ENCODE measurements at regions not wholly inside any gene's neighbourhood (a gene's known extent, or its start where the extent isn't known, plus 50 kb on each side); places are given as distances from the start of the nearest gene placed in this dataset.

- TF ChIP-seq, protein P1, sequence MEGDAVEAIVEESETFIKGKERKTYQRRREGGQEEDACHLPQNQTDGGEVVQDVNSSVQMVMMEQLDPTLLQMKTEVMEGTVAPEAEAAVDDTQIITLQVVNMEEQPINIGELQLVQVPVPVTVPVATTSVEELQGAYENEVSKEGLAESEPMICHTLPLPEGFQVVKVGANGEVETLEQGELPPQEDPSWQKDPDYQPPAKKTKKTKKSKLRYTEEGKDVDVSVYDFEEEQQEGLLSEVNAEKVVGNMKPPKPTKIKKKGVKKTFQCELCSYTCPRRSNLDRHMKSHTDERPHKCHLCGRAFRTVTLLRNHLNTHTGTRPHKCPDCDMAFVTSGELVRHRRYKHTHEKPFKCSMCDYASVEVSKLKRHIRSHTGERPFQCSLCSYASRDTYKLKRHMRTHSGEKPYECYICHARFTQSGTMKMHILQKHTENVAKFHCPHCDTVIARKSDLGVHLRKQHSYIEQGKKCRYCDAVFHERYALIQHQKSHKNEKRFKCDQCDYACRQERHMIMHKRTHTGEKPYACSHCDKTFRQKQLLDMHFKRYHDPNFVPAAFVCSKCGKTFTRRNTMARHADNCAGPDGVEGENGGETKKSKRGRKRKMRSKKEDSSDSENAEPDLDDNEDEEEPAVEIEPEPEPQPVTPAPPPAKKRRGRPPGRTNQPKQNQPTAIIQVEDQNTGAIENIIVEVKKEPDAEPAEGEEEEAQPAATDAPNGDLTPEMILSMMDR (IDR thresholded peaks at IDR 0.05): no peak
- TF ChIP-seq POLR2A (IDR thresholded peaks at IDR 0.05): no peak
- H3K36me3 ChIP-seq: no peaks in the 10 kb centered on the region
- peaks cover 0 to 5% (median 0%) of the 10 kb centered on the region in 4 donors for H3K4me1 ChIP-seq
- DNase-seq: no peak
- no peaks in the 10 kb centered on the region for H3K27me3 ChIP-seq
- no peak overlapping the region for H3K4me3 ChIP-seq
- no peaks in the 10 kb centered on the region for H3K9me3 ChIP-seq
- H3K27ac ChIP-seq: no peak overlapping the region
Measured at GRCh38 chr6:53983301-53983700, 127.9 kb upstream of the MLIP start.

- Histone ChIP-seq H3K27ac (no peak overlapping the region), H3K9me3 (no peaks in the 10 kb centered on the region), H3K4me3 (no peak overlapping the region), H3K27me3 (no peaks in the 10 kb centered on the region), H3K4me1 (peaks cover 0 to 8% (median 0%) of the 10 kb centered on the region in 4 donors), H3K36me3 (no peaks in the 10 kb centered on the region)
- DNase-seq: no peak
- TF ChIP-seq, protein P1 (IDR thresholded peaks at IDR 0.05): no peak
- TF ChIP-seq POLR2A (IDR thresholded peaks at IDR 0.05): no peak
Measured at GRCh38 chr6:53984163-53984562, 127.1 kb upstream of the MLIP start.

DNA sequence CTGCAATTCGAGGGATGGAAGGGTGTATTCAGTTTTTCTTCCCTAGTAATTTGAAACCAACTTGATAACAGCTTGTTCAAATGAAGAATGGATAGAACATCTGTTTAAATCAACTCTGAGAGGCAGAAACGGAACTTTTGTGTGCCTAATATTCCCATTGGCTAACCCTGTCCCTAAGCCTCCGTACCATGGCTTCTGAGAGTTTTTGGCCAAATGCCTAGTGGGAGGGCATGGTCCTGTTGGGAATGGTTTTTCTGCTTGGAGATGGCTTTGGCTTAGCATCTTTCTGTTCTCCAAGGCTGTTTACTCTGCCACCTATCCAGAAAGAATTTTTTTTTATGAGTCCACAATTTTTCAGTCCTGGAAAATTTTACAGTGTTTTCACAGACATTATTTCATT is 126.7 kb upstream of the MLIP start:
- Histone ChIP-seq H3K9me3 (no peaks in the 10 kb centered on the region), H3K4me3 (no peak overlapping the region), H3K4me1 (peaks cover 0 to 8% (median 0%) of the 10 kb centered on the region in 4 donors), H3K27ac (no peak overlapping the region), H3K36me3 (no peaks in the 10 kb centered on the region), H3K27me3 (no peaks in the 10 kb centered on the region)
- no peak for TF ChIP-seq POLR2A (IDR thresholded peaks at IDR 0.05)
- TF ChIP-seq, protein P1 (IDR thresholded peaks at IDR 0.05): no peak
- DNase-seq: no peak

DNA sequence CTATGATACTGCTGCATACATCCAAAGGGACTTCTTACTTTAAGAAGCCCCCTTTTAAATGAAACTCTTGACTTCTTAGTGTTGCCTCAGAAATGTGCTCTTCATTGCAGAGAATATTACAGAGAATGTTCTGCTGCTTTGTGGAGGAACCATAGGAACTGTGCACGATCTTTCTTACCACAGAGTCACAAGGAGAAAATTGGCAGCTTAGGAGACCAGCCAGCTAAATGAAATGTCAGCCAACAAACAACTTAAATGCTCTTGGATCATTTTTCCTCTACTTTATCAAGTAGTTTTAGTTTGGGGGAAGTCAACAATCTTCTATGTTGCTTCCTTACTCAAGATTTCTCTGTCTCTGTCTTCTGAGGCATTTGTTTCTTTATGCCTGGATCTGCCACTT is 125.9 kb upstream of the MLIP start:
- H3K27me3 ChIP-seq: no peaks in the 10 kb centered on the region
- TF ChIP-seq, protein P1 (IDR thresholded peaks at IDR 0.05): no peak
- no peak for TF ChIP-seq POLR2A (IDR thresholded peaks at IDR 0.05)
- no peaks in the 10 kb centered on the region for H3K9me3 ChIP-seq
- no peaks in the 10 kb centered on the region for H3K36me3 ChIP-seq
- no peak overlapping the region for H3K27ac ChIP-seq
- no peak overlapping the region for H3K4me3 ChIP-seq
- peaks cover 0 to 8% (median 0%) of the 10 kb centered on the region in 4 donors for H3K4me1 ChIP-seq
- no peak for DNase-seq

DNA sequence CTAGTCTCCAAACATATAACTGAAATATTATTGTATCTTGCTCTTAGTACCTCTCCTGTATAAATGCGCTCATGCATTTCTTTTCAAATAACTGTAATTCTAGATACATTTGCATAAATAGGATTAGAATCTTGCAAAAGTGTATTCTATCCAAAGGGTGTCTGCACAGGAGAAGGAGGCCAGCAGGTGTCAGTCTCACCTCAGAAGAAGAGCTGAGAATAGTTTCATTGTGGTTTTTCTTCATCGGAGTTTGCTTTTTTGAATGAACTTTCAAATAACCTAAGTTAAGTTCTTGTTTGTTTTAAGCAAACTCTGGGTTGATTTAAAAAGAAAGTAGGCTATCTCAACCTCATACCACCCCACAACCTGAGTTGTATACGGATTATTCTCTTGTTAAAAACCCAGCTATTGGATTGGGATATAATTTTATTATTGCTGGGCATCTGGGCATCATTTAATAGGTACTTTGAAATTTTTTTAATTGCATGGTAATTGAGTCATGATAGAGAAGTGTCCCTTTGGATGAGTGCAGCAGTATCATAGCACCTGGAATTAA is 125.0 kb upstream of the MLIP start:
- H3K27ac ChIP-seq: no peak overlapping the region
- no peak for TF ChIP-seq POLR2A (IDR thresholded peaks at IDR 0.05)
- TF ChIP-seq, protein P1 (IDR thresholded peaks at IDR 0.05): peak in 4 of 6 experiments; percentile 50 to 91 (median 90)

More for the DNA sequence above, 125.0 kb upstream of the MLIP start:
- Histone ChIP-seq H3K27me3 (no peaks in the 10 kb centered on the region), H3K4me1 (peaks cover 0 to 8% (median 0%) of the 10 kb centered on the region in 4 donors), H3K4me3 (no peak overlapping the region), H3K9me3 (no peaks in the 10 kb centered on the region), H3K36me3 (no peaks in the 10 kb centered on the region)
- DNase-seq: peak in 1 of 3 donors; percentile 78

Data from Peyer's patch (tissue), 4 donors.